Endodermal cell (in vitro differentiated cells): ENCODE measurements at regions not wholly inside any gene's neighbourhood (a gene's known extent, or its start where the extent isn't known, plus 50 kb on each side); places are given as distances from the start of the nearest gene placed in this dataset.

Source experiments
- DNase-seq: peaks from one replicate; pipeline ENCODE4 v3.0.0-alpha.2; 2017
- H3K27ac ChIP-seq: 2 replicates; pipeline ENCODE4 v1.5.1; 2013; ENCODE audit warnings: mild to moderate bottlenecking, low read depth, low read length, moderate library complexity
- H3K27me3 ChIP-seq: 2 replicates; pipeline ENCODE4 v1.6.1; 2013; ENCODE audit warnings: mild to moderate bottlenecking, low read length, moderate library complexity; ENCODE audit not compliant: insufficient read depth, control insufficient read depth, poor library complexity, severe bottlenecking
- H3K36me3 ChIP-seq: 2 replicates; pipeline ENCODE4 v1.7.0; 2013; ENCODE audit warnings: mild to moderate bottlenecking, low read length, moderate library complexity; ENCODE audit not compliant: control insufficient read depth, insufficient read depth
- H3K4me1 ChIP-seq: one replicate; pipeline ENCODE4 v1.7.0; 2013; ENCODE audit warnings: low read length; ENCODE audit not compliant: control insufficient read depth, insufficient read depth
- H3K4me3 ChIP-seq: 2 replicates; pipeline ENCODE4 v1.5.1; 2013; ENCODE audit warnings: mild to moderate bottlenecking, low read length, moderate library complexity
- H3K9ac ChIP-seq: 2 replicates; pipeline ENCODE4 v1.6.1; 2013; ENCODE audit warnings: mild to moderate bottlenecking, low read length, moderate library complexity; ENCODE audit not compliant: poor library complexity, severe bottlenecking; ENCODE audit errors: extremely low read depth
- H3K9me3 ChIP-seq: 2 replicates; pipeline ENCODE4 v1.6.1; 2013; ENCODE audit warnings: mild to moderate bottlenecking, low read length, moderate library complexity; ENCODE audit not compliant: control insufficient read depth
- H3K27ac Mint-ChIP-seq: 2 replicates; pipeline ENCODE4 v1.8.0; 2020; ENCODE audit warnings: mixed read lengths
- H3K27me3 Mint-ChIP-seq: 2 replicates; pipeline ENCODE4 v1.8.0; 2021; ENCODE audit warnings: mild to moderate bottlenecking, mixed read lengths; ENCODE audit not compliant: insufficient read depth
- H3K36me3 Mint-ChIP-seq: 2 replicates; pipeline ENCODE4 v1.8.0; 2020; ENCODE audit warnings: low read depth, mixed read lengths
- H3K4me1 Mint-ChIP-seq: 2 replicates; pipeline ENCODE4 v1.8.0; 2020; ENCODE audit warnings: mixed read lengths
- H3K4me3 Mint-ChIP-seq: 2 replicates; pipeline ENCODE4 v1.8.0; 2020; ENCODE audit warnings: mild to moderate bottlenecking, moderate library complexity, mixed read lengths
- H3K9me3 Mint-ChIP-seq: 2 replicates; pipeline ENCODE4 v1.8.0; 2020; ENCODE audit warnings: mild to moderate bottlenecking, mixed read lengths
- CTCF ChIP-seq: fragments of 200-600 bp; sonication (generic); conservative IDR thresholded peaks from 2 replicates; pipeline ENCODE4 v1.5.0; 2021; ENCODE audit warnings: antibody characterized with exemption, mild to moderate bottlenecking
- WGBS, 2 experiments: methylation state at CpG; one replicate each; pipeline versions ENCODE4 v1.1.5 to v1.1.7; 2013; ENCODE audit warnings: missing lambda C conversion rate in 2 of 2, mixed read lengths in 1 of 2; ENCODE audit not compliant: insufficient coverage in 1 of 2, insufficient read length in 1 of 2; 5-methylcytosine and 5-hydroxymethylcytosine counted together

GRCh38 chr9:23172979-23173637, 652.9 kb downstream of the ELAVL2 start:
- TF ChIP-seq CTCF: no peak
- Mint-ChIP-seq H3K27me3 (no peaks in the 10 kb centered on the region), H3K27ac (no peak overlapping the region), H3K4me3 (no peak overlapping the region), H3K36me3 (no peaks in the 10 kb centered on the region), H3K4me1 (no peaks in the 10 kb centered on the region), H3K9me3 (peaks cover 3% of the 10 kb centered on the region)
- DNase-seq: no peak
- H3K9me3 ChIP-seq: no peaks in the 10 kb centered on the region
- H3K4me1 ChIP-seq: no peaks in the 10 kb centered on the region
- no peak overlapping the region for H3K4me3 ChIP-seq
- H3K27me3 ChIP-seq: no peaks in the 10 kb centered on the region
- no peaks in the 10 kb centered on the region for H3K36me3 ChIP-seq
- 88 to 90% methylated on average over 2 to 4 of the region's 6 CpGs for WGBS, 2 experiments
- no peak overlapping the region for H3K27ac ChIP-seq
- H3K9ac ChIP-seq: no peak overlapping the region

- Histone ChIP-seq H3K9ac (no peak overlapping the region), H3K4me1 (no peaks in the 10 kb centered on the region), H3K27me3 (no peaks in the 10 kb centered on the region), H3K36me3 (no peaks in the 10 kb centered on the region), H3K9me3 (no peaks in the 10 kb centered on the region), H3K4me3 (no peak overlapping the region), H3K27ac (no peak overlapping the region)
- no peak for DNase-seq
- H3K27ac Mint-ChIP-seq: no peak overlapping the region
- no peaks in the 10 kb centered on the region for H3K36me3 Mint-ChIP-seq
- 85 to 95% methylated on average over 3 of the region's 4 CpGs for WGBS, 2 experiments
- no peaks in the 10 kb centered on the region for H3K9me3 Mint-ChIP-seq
- H3K4me1 Mint-ChIP-seq: no peaks in the 10 kb centered on the region
- H3K27me3 Mint-ChIP-seq: no peaks in the 10 kb centered on the region
- no peak overlapping the region for H3K4me3 Mint-ChIP-seq
- no peak for TF ChIP-seq CTCF
Observed at GRCh38 chr9:23194281-23194680, 631.8 kb downstream of the ELAVL2 start.

DNA sequence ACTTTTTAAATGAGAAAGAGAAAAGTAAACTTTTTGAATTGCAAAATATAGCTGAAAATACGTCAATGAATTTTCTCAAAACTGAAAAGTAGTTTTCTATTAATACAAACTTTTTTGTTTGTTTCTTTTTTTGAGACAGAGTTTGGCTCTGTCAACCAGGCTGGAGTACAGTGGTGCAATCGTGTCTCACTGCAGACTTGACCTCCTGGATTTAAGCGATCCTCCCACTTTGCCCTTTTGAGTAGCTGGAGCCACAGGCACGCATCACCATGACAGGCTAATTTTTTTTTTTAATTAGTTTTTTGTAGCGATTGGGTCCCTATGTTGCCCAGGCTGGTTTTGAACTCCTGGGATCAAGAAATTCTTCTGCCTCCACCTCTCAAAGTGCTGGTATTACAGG, 610.4 kb downstream of the ELAVL2 start:
- Histone ChIP-seq H3K9me3 (no peaks in the 10 kb centered on the region), H3K27ac (no peak overlapping the region), H3K36me3 (no peaks in the 10 kb centered on the region), H3K27me3 (no peaks in the 10 kb centered on the region), H3K9ac (no peak overlapping the region), H3K4me3 (no peak overlapping the region), H3K4me1 (no peaks in the 10 kb centered on the region)
- no peak overlapping the region for H3K27ac Mint-ChIP-seq
- H3K4me3 Mint-ChIP-seq: no peak overlapping the region
- H3K27me3 Mint-ChIP-seq: no peaks in the 10 kb centered on the region
- 70 to 92% methylated on average over 3 to 4 of the region's 5 CpGs for WGBS, 2 experiments
- no peak for DNase-seq
- TF ChIP-seq CTCF: no peak
- no peaks in the 10 kb centered on the region for H3K4me1 Mint-ChIP-seq
- no peaks in the 10 kb centered on the region for H3K36me3 Mint-ChIP-seq
- H3K9me3 Mint-ChIP-seq: no peaks in the 10 kb centered on the region
